WTC11 (cell line): ENCODE measurements at regions not wholly inside any gene's neighbourhood (a gene's known extent, or its start where the extent isn't known, plus 50 kb on each side); places are given as distances from the start of the nearest gene placed in this dataset.

Source experiments
- ATAC-seq: fragments of 200-7000 bp; cut with Tn5 transposase; 2 replicates; pipeline ENCODE4 v1.10.0; 2021; ENCODE audit warnings: mild to moderate bottlenecking, moderate library complexity
- CTCF ChIA-PET: fragments of 300-600 bp; sonication (Branson Sonifier 250); formaldehyde crosslinking; loops from one replicate; lab custom pipeline; 2021; ENCODE audit warnings: antibody characterized with exemption; lab: Charles Lee
- POLR2A ChIA-PET: fragments of 350-600 bp; sonication (Branson Sonifier 250); formaldehyde crosslinking; loops from one replicate; lab custom pipeline; 2021; ENCODE audit warnings: antibody characterized with exemption; lab: Charles Lee
- DNase-seq: peaks from one replicate; pipeline ENCODE4 v3.0.0; 2021; ENCODE audit warnings: low spot score
- H3K27ac Mint-ChIP-seq: 2 replicates; pipeline ENCODE4 v1.8.0; 2021; ENCODE audit warnings: mixed read lengths
- H3K27me3 Mint-ChIP-seq: 2 replicates; pipeline ENCODE4 v1.8.0; 2021; ENCODE audit warnings: low read depth, mild to moderate bottlenecking, moderate library complexity, mixed read lengths
- H3K36me3 Mint-ChIP-seq: 2 replicates; pipeline ENCODE4 v1.8.0; 2021; ENCODE audit warnings: mixed read lengths
- H3K4me1 Mint-ChIP-seq: 2 replicates; pipeline ENCODE4 v1.8.0; 2022; ENCODE audit warnings: mixed read lengths
- H3K4me3 Mint-ChIP-seq: 2 replicates; pipeline ENCODE4 v1.8.0; 2021; ENCODE audit warnings: mild to moderate bottlenecking, moderate library complexity, mixed read lengths
- H3K9me3 Mint-ChIP-seq: 2 replicates; pipeline ENCODE4 v1.8.0; 2021; ENCODE audit warnings: mixed read lengths
- ARID4B ChIP-seq: sonication (generic); formaldehyde crosslinking; IDR thresholded peaks from 2 replicates; pipeline ENCODE4 v1.8.0; 2023; ENCODE audit warnings: missing genetic modification reagents, mild to moderate bottlenecking, borderline replicate concordance
- ATF6 ChIP-seq: sonication (generic); formaldehyde crosslinking; IDR thresholded peaks from 2 replicates; pipeline ENCODE4 v1.8.1; 2023; ENCODE audit warnings: mild to moderate bottlenecking, missing genetic modification reagents
- ESRRA ChIP-seq: sonication (generic); formaldehyde crosslinking; IDR thresholded peaks from 2 replicates; pipeline ENCODE4 v1.8.1; 2022; ENCODE audit warnings: mild to moderate bottlenecking, missing genetic modification reagents, borderline replicate concordance
- FOXJ3 ChIP-seq: sonication (generic); formaldehyde crosslinking; IDR thresholded peaks from 2 replicates; pipeline ENCODE4 v1.9.0; 2021; ENCODE audit warnings: missing genetic modification reagents, mild to moderate bottlenecking, borderline replicate concordance
- GABPB1 ChIP-seq: sonication (generic); formaldehyde crosslinking; IDR thresholded peaks from 2 replicates; pipeline ENCODE4 v1.8.1; 2023; ENCODE audit warnings: mild to moderate bottlenecking, missing genetic modification reagents
- GTF2I ChIP-seq: fragments of 250-450 bp; sonication (Bioruptor Pico); conservative IDR thresholded peaks from 2 replicates; pipeline ENCODE4 v1.4.0; 2021; ENCODE audit warnings: mild to moderate bottlenecking
- JUN ChIP-seq: sonication (generic); formaldehyde crosslinking; IDR thresholded peaks from 2 replicates; pipeline ENCODE4 v1.8.0; 2023; ENCODE audit warnings: mild to moderate bottlenecking, missing genetic modification reagents
- MAX ChIP-seq: sonication (generic); formaldehyde crosslinking; IDR thresholded peaks from 2 replicates; pipeline ENCODE4 v1.8.0; 2022; ENCODE audit warnings: mild to moderate bottlenecking, missing genetic modification reagents
- MXD4 ChIP-seq: fragments of 250-450 bp; sonication (Bioruptor Pico); IDR thresholded peaks from 2 replicates; pipeline ENCODE4 v1.8.0; 2021; ENCODE audit warnings: mild to moderate bottlenecking, moderate library complexity, borderline replicate concordance
- OVOL2 ChIP-seq: fragments of 250-450 bp; sonication (Bioruptor Pico); IDR thresholded peaks from 2 replicates; pipeline ENCODE4 v1.9.0; 2021; ENCODE audit warnings: mild to moderate bottlenecking, borderline replicate concordance
- PRDM15 ChIP-seq: sonication (generic); formaldehyde crosslinking; IDR thresholded peaks from 2 replicates; pipeline ENCODE4 v1.8.0; 2022; ENCODE audit warnings: missing genetic modification reagents
- SMAD4 ChIP-seq: sonication (generic); formaldehyde crosslinking; IDR thresholded peaks from 2 replicates; pipeline ENCODE4 v1.8.0; 2022; ENCODE audit warnings: mild to moderate bottlenecking, missing genetic modification reagents
- SP1 ChIP-seq: sonication (generic); formaldehyde crosslinking; conservative IDR thresholded peaks from 2 replicates; pipeline ENCODE4 v1.8.1; 2022; ENCODE audit warnings: missing genetic modification reagents
- TCF7 ChIP-seq: sonication (generic); formaldehyde crosslinking; IDR thresholded peaks from 2 replicates; pipeline ENCODE4 v1.8.0; 2022; ENCODE audit warnings: mild to moderate bottlenecking, low read depth, missing genetic modification reagents, moderate library complexity
- TEAD4 ChIP-seq: sonication (generic); formaldehyde crosslinking; IDR thresholded peaks from 2 replicates; pipeline ENCODE4 v1.8.0; 2022; ENCODE audit warnings: mild to moderate bottlenecking, missing genetic modification reagents
- TP53 ChIP-seq: sonication (generic); formaldehyde crosslinking; IDR thresholded peaks from 2 replicates; pipeline ENCODE4 v1.8.1; 2023; ENCODE audit warnings: mild to moderate bottlenecking, missing genetic modification reagents
- USF2 ChIP-seq: sonication (generic); formaldehyde crosslinking; IDR thresholded peaks from 2 replicates; pipeline ENCODE4 v1.8.1; 2023; ENCODE audit warnings: mild to moderate bottlenecking, missing genetic modification reagents, moderate library complexity
- ZNF121 ChIP-seq: sonication (generic); formaldehyde crosslinking; IDR thresholded peaks from 2 replicates; pipeline ENCODE4 v1.8.0; 2023; ENCODE audit warnings: missing genetic modification reagents
- ZNF232 ChIP-seq: sonication (generic); formaldehyde crosslinking; IDR thresholded peaks from 2 replicates; pipeline ENCODE4 v1.8.0; 2022; ENCODE audit warnings: mild to moderate bottlenecking, missing genetic modification reagents
- ZNF423 ChIP-seq: fragments of 250-450 bp; sonication (Bioruptor Pico); IDR thresholded peaks from 2 replicates; pipeline ENCODE4 v2.1.2; 2022; ENCODE audit warnings: mild to moderate bottlenecking, moderate library complexity
- ZNF512 ChIP-seq: sonication (generic); formaldehyde crosslinking; IDR thresholded peaks from 2 replicates; pipeline ENCODE4 v1.8.1; 2022; ENCODE audit warnings: missing genetic modification reagents, borderline replicate concordance

- TF ChIP-seq ZNF423 (no peak), ZNF121 (CRISPR knock-in tag) (no peak), JUN (CRISPR knock-in tag) (no peak)
Measured at GRCh38 chr14:65815127-65815526, 402.6 kb downstream of the FUT8 start (continued).

- POLR2A ChIA-PET: no interaction called here
- ATAC-seq (no peak), DNase-seq (no peak)
- no peaks in the 10 kb centered on the region; the same call in 1 of the 2 replicates for H3K27me3 Mint-ChIP-seq
- TF ChIP-seq GABPB1 (CRISPR knock-in tag) (no peak), ZNF512 (CRISPR knock-in tag) (no peak), GTF2I (CRISPR knock-in tag) (no peak), SP1 (no peak), FOXJ3 (CRISPR knock-in tag) (no peak), ARID4B (CRISPR knock-in tag) (no peak), ESRRA (CRISPR knock-in tag) (no peak), ATF6 (CRISPR knock-in tag) (no peak), TP53 (CRISPR knock-in tag) (no peak), SMAD4 (no peak), TCF7 (CRISPR knock-in tag) (no peak), MXD4 (CRISPR knock-in tag) (no peak), USF2 (CRISPR knock-in tag) (no peak), PRDM15 (no peak), MAX (CRISPR knock-in tag) (no peak), ZNF232 (CRISPR knock-in tag) (no peak), TEAD4 (CRISPR knock-in tag) (no peak), OVOL2 (no peak)
- H3K36me3 Mint-ChIP-seq: no peaks in the 10 kb centered on the region
- H3K9me3 Mint-ChIP-seq: no peaks in the 10 kb centered on the region
- no peak overlapping the region for H3K4me3 Mint-ChIP-seq
- CTCF ChIA-PET: no interaction called here
- no peak overlapping the region for H3K27ac Mint-ChIP-seq
- H3K4me1 Mint-ChIP-seq: peaks cover 21% of the 10 kb centered on the region
Measured at GRCh38 chr14:65817011-65817410, 404.5 kb downstream of the FUT8 start.
